ENCODE measurements at regions not wholly inside any gene's neighbourhood (a gene's known extent, or its start where the extent isn't known, plus 50 kb on each side); places are given as distances from the start of the nearest gene placed in this dataset.

DNA sequence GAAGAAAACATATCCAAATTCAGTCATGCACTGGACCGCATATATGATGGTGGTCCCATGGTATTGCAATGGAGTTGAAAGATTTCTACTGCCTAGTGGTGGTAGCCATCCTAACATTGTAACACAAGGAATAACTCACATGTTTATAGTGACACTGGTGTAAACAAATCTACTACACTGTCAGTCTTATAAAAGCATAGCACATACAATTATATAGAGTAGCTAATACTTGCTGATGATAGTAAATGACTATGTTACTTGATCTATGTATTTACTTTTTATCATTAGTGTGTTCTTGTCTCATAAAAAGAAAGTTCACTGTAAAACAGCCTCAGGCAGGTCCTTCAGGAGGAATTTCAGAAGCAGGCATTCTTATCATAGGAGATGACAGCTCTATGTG, 96.0 kb upstream of the CDIN1 start:
- TF ChIP-seq FOXM1 (CRISPR knock-in tag; IDR thresholded peaks at IDR 0.05), result no peak
- no peak for TF ChIP-seq ZNF607 (CRISPR knock-in tag; IDR thresholded peaks at IDR 0.05; ENCODE audit: borderline replicate concordance)
- TF ChIP-seq, protein P1, sequence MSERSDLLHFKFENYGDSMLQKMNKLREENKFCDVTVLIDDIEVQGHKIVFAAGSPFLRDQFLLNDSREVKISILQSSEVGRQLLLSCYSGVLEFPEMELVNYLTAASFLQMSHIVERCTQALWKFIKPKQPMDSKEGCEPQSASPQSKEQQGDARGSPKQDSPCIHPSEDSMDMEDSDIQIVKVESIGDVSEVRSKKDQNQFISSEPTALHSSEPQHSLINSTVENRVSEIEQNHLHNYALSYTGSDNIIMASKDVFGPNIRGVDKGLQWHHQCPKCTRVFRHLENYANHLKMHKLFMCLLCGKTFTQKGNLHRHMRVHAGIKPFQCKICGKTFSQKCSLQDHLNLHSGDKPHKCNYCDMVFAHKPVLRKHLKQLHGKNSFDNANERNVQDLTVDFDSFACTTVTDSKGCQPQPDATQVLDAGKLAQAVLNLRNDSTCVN (CRISPR knock-in tag; IDR thresholded peaks at IDR 0.05; ENCODE audit: borderline replicate concordance), result no peak
- TF ChIP-seq BRCA1 (CRISPR knock-in tag; IDR thresholded peaks at IDR 0.05), result no peak
- TF ChIP-seq MAFK (conservative IDR thresholded peaks at IDR 0.05 in 1 of 2, IDR thresholded peaks at IDR 0.05 in 1 of 2; ENCODE audit: low read length in 2 of 2), result no peak
- TF ChIP-seq, protein P2, sequence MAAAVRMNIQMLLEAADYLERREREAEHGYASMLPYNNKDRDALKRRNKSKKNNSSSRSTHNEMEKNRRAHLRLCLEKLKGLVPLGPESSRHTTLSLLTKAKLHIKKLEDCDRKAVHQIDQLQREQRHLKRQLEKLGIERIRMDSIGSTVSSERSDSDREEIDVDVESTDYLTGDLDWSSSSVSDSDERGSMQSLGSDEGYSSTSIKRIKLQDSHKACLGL (CRISPR knock-in tag; IDR thresholded peaks at IDR 0.05), result no peak

Measured in HepG2 (cell line).